GM12878 (cell line): ENCODE measurements at regions not wholly inside any gene's neighbourhood (a gene's known extent, or its start where the extent isn't known, plus 50 kb on each side); places are given as distances from the start of the nearest gene placed in this dataset.

ENCODE experiments used
- ATAC-seq: fragments of 200-7000 bp; cut with Tn5 transposase; 3 replicates; pipeline ENCODE4 v1.9.1; 2020; ENCODE audit warnings: mild to moderate bottlenecking, moderate library complexity
- BruUV-seq: library from RNA; stranded (reverse); fragments of 400-500 nt; replicated peaks from 2 replicates; lab custom pipeline; 2021; lab: Mats Ljungman, UMichigan
- CTCF ChIA-PET: fragments of 300-600 bp; sonication (Branson Sonifier 250); formaldehyde crosslinking; extraction: SDS; loops from one replicate; lab custom pipeline; 2021; ENCODE audit warnings: inconsistent platforms; lab: Yijun Ruan, JAX
- POLR2A ChIA-PET: fragments of 350-600 bp; formaldehyde crosslinking; extraction: SDS; loops from one replicate; lab custom pipeline; 2021; ENCODE audit warnings: inconsistent platforms; lab: Charles Lee
- RAD21 ChIA-PET: fragments of 300-600 bp; sonication (Branson Sonifier 250); formaldehyde crosslinking; loops from one replicate; lab custom pipeline; 2023; ENCODE audit warnings: antibody characterized with exemption; ENCODE audit not compliant: unreplicated experiment; lab: Charles Lee
- SMC1A ChIA-PET: fragments of 300-600 bp; sonication (Branson Sonifier 250); formaldehyde crosslinking; loops from one replicate; lab custom pipeline; 2023; ENCODE audit not compliant: unreplicated experiment, uncharacterized antibody; lab: Charles Lee
- DNase-seq: peaks from one replicate; pipeline ENCODE4 v3.0.0-alpha.2; 2011; ENCODE audit warnings: low read depth, low spot score
- FAIRE-seq: peaks from 3 replicates; lab custom pipeline; 2011; peaks lifted over from hg19 to GRCh38; lab: Jason Lieb, UNC
- H2AFZ ChIP-seq: 2 replicates; pipeline ENCODE4 v1.6.0; 2011; ENCODE audit warnings: low read depth, low read length, control low read depth; ENCODE audit not compliant: control insufficient read depth
- H3K27ac ChIP-seq: 2 replicates; pipeline ENCODE4 v1.5.1; 2011; ENCODE audit warnings: control low read depth; ENCODE audit not compliant: control insufficient read depth, insufficient read depth
- H3K27me3 ChIP-seq, 2 experiments: replicated peaks in 1 of 2; 2 replicates each; pipeline versions ENCODE4 v1.6.0 to v1.6.1; 2011; ENCODE audit warnings: low read length in 1 of 2; ENCODE audit not compliant: control insufficient read depth in 2 of 2, insufficient read depth in 2 of 2
- H3K36me3 ChIP-seq, 2 experiments: 2 replicates each; pipeline ENCODE4 v1.5.1; 2011; ENCODE audit warnings: low read length in 1 of 2; ENCODE audit not compliant: control insufficient read depth in 2 of 2, insufficient read depth in 2 of 2
- H3K4me1 ChIP-seq: 2 replicates; pipeline ENCODE4 v1.6.1; 2011; ENCODE audit warnings: mild to moderate bottlenecking, low read length, moderate library complexity, mixed read lengths; ENCODE audit not compliant: control insufficient read depth, insufficient read depth
- H3K4me2 ChIP-seq: 2 replicates; pipeline ENCODE4 v1.6.0; 2011; ENCODE audit warnings: control low read depth; ENCODE audit not compliant: control insufficient read depth, insufficient read depth
- H3K4me3 ChIP-seq: fragments of 200-600 bp; sonication (generic); 2 replicates; pipeline ENCODE4 v1.5.1; 2016
- H3K79me2 ChIP-seq: 2 replicates; pipeline ENCODE4 v1.6.0; 2011; ENCODE audit warnings: low read length; ENCODE audit not compliant: control insufficient read depth, insufficient read depth
- H3K9ac ChIP-seq: 2 replicates; pipeline ENCODE4 v1.8.0; 2011; ENCODE audit warnings: low read length, control low read depth, mixed read lengths; ENCODE audit not compliant: control insufficient read depth, insufficient read depth
- H3K9me3 ChIP-seq: replicated peaks from 3 replicates; pipeline ENCODE4 v1.5.1; 2011; ENCODE audit warnings: mild to moderate bottlenecking, low read length; ENCODE audit not compliant: control insufficient read depth, insufficient read depth
- H4K20me1 ChIP-seq: 2 replicates; pipeline ENCODE4 v1.6.0; 2011; ENCODE audit not compliant: control insufficient read depth, insufficient read depth
- CEBPB ChIP-seq, 2 experiments: fragments of 150-350 bp in 1 of 2; IDR thresholded peaks; 2 replicates each; pipeline ENCODE4 v1.6.1; 2012 to 2014; ENCODE audit warnings: low read depth in 2 of 2, low read length in 2 of 2, borderline replicate concordance in 1 of 2, inconsistent platforms in 1 of 2
- E2F4 ChIP-seq: IDR thresholded peaks from 2 replicates; pipeline ENCODE4 v1.6.1; 2012; ENCODE audit warnings: low read depth, low read length, improper control_type of control experiment
- FOXK2 ChIP-seq: fragments of 450-650 bp; IDR thresholded peaks from 2 replicates; pipeline ENCODE4 v1.6.1; 2017; ENCODE audit warnings: mild to moderate bottlenecking, moderate library complexity
- KAT2A ChIP-seq: conservative IDR thresholded peaks from 2 replicates; pipeline ENCODE4 v1.6.1; 2011; ENCODE audit warnings: low read depth, low read length; ENCODE audit not compliant: control insufficient read depth
- KDM1A ChIP-seq: fragments of 200-600 bp; sonication (generic); IDR thresholded peaks from 2 replicates; pipeline ENCODE4 v1.6.1; 2016; ENCODE audit warnings: borderline replicate concordance
- NFYA ChIP-seq: IDR thresholded peaks from 2 replicates; pipeline ENCODE4 v1.6.1; 2011; ENCODE audit warnings: low read depth, mild to moderate bottlenecking, low read length, improper control_type of control experiment, borderline replicate concordance
- NR2F1 ChIP-seq: fragments of 450-650 bp; conservative IDR thresholded peaks from 2 replicates; pipeline ENCODE4 v1.6.1; 2017; ENCODE audit warnings: mild to moderate bottlenecking
- PAX5 ChIP-seq: IDR thresholded peaks from 2 replicates; pipeline ENCODE4 v1.6.1; 2011; ENCODE audit warnings: low read depth, low read length, borderline replicate concordance
- POLR2AphosphoS5 ChIP-seq: IDR thresholded peaks from 2 replicates; pipeline ENCODE4 v1.6.1; 2011; ENCODE audit warnings: mild to moderate bottlenecking, low read length, inconsistent platforms
- PRDM15 ChIP-seq: fragments of 450-650 bp; formaldehyde crosslinking; IDR thresholded peaks from 2 replicates; pipeline ENCODE4 v1.4.0; 2020; ENCODE audit warnings: mild to moderate bottlenecking, moderate library complexity
- RB1 ChIP-seq: fragments of 450-650 bp; formaldehyde crosslinking; IDR thresholded peaks from 2 replicates; pipeline ENCODE4 v1.6.1; 2017; ENCODE audit warnings: mild to moderate bottlenecking, borderline replicate concordance
- RCOR1 ChIP-seq: conservative IDR thresholded peaks from 2 replicates; pipeline ENCODE4 v1.6.1; 2012; ENCODE audit warnings: low read depth, low read length, improper control_type of control experiment
- SMAD5 ChIP-seq: IDR thresholded peaks from 2 replicates; pipeline ENCODE4 v1.6.1; 2016; ENCODE audit warnings: antibody characterized with exemption, low read depth
- USF1 ChIP-seq: IDR thresholded peaks from 2 replicates; pipeline ENCODE4 v1.6.1; 2011; ENCODE audit warnings: borderline replicate concordance, low read depth, mild to moderate bottlenecking, moderate library complexity, mixed read lengths, low read length; ENCODE audit not compliant: insufficient read depth; ENCODE audit errors: extremely low read length
- USF2 ChIP-seq: IDR thresholded peaks from 2 replicates; pipeline ENCODE4 v1.6.1; 2011; ENCODE audit warnings: low read depth, low read length, improper control_type of control experiment, borderline replicate concordance
- ZBTB33 ChIP-seq: fragments of 450-650 bp; IDR thresholded peaks from 2 replicates; pipeline ENCODE4 v1.6.1; 2017; ENCODE audit warnings: mild to moderate bottlenecking
- ZNF274 ChIP-seq: IDR thresholded peaks from one replicate; pipeline ENCODE4 v1.8.0; 2011; ENCODE audit not compliant: insufficient read length, insufficient read depth
- WGBS: methylation state at CpG from one replicate; pipeline ENCODE4 v1.1.6; 2016; ENCODE audit warnings: low lambda C conversion rate; ENCODE audit not compliant: insufficient replicate concordance, insufficient coverage; ENCODE audit errors: missing lambda C conversion rate; 5-methylcytosine and 5-hydroxymethylcytosine counted together
- in situ Hi-C: fragments of 300-500 bp; cut with MboI; formaldehyde crosslinking; loops from 9 replicates; pipeline ENCODE4 v1.14.3; 2018; ENCODE audit warnings: mixed read lengths
- intact Hi-C: fragments of 100-400 bp; cut with micrococcal nuclease; formaldehyde crosslinking; loops from one replicate; pipeline ENCODE4 v1.14.2; 2022; ENCODE audit not compliant: unreplicated experiment

- H3K4me2 ChIP-seq, result no peak overlapping the region
- CTCF ChIA-PET, result no interaction called here
- DNase-seq (no peak), ATAC-seq (no peak), FAIRE-seq (no peak)
- no peaks in the 10 kb centered on the region for H3K9me3 ChIP-seq
- H3K36me3 ChIP-seq, result no peaks in the 10 kb centered on the region
- H3K9ac ChIP-seq, result no peak overlapping the region
- H3K4me1 ChIP-seq, result no peaks in the 10 kb centered on the region
- no peak overlapping the region for H3K27ac ChIP-seq
- SMC1A ChIA-PET, result interaction anchor here (1.1 kb wide), 1 partner anchor 43 kb away, joined by 3 read pairs; no protein-coding TSS in a partner anchor
- H3K4me3 ChIP-seq, result no peak overlapping the region
- in situ Hi-C loops, result no loop called here
- BruUV-seq, result no TSS peak
- no peak overlapping the region for H2AFZ ChIP-seq
- WGBS, result 34% methylated on average over 7 of the region's 7 CpGs
- peaks cover 2 to 4% of the 10 kb centered on the region in 2 experiments; a peak in 3 of 4 replicates for H3K27me3 ChIP-seq
- RAD21 ChIA-PET, result no interaction called here
- H3K79me2 ChIP-seq, result no peaks in the 10 kb centered on the region
- intact Hi-C loops, result no loop called here
- no peaks in the 10 kb centered on the region for H4K20me1 ChIP-seq
- POLR2A ChIA-PET, result no interaction called here
- TF ChIP-seq RB1 (no peak), ZNF274 (no peak), NR2F1 (no peak), ZBTB33 (no peak), PAX5 (no peak), USF2 (no peak), NFYA (no peak), KAT2A (no peak), RCOR1 (no peak), POLR2AphosphoS5 (no peak), KDM1A (no peak), E2F4 (no peak), PRDM15 (no peak), SMAD5 (no peak), CEBPB (IDR thresholded peaks at IDR 0.05; ENCODE audit: borderline replicate concordance in 1 of 2, low read depth in 2 of 2, low read length in 2 of 2) (no peak), USF1 (no peak), FOXK2 (no peak)
These were observed 54.0 kb upstream of the CIBAR2 start for GRCh38 chr16:85166281-85166680.
